Endothelial cell (in vitro differentiated cells): ENCODE measurements at regions not wholly inside any gene's neighbourhood (a gene's known extent, or its start where the extent isn't known, plus 50 kb on each side); places are given as distances from the start of the nearest gene placed in this dataset.

Experiments used
- DNase-seq: peaks from one replicate; pipeline ENCODE4 v3.0.0; 2021; ENCODE audit warnings: low spot score
- H3K27ac Mint-ChIP-seq: one replicate; pipeline ENCODE4 v1.8.0; 2021; ENCODE audit warnings: mixed read lengths, inconsistent platforms; ENCODE audit not compliant: unreplicated experiment
- H3K27me3 Mint-ChIP-seq: one replicate; pipeline ENCODE4 v1.8.0; 2021; ENCODE audit warnings: mild to moderate bottlenecking, moderate library complexity, mixed read lengths, inconsistent platforms; ENCODE audit not compliant: unreplicated experiment
- H3K36me3 Mint-ChIP-seq: one replicate; pipeline ENCODE4 v1.8.0; 2021; ENCODE audit warnings: mild to moderate bottlenecking, low read depth, mixed read lengths, inconsistent platforms; ENCODE audit not compliant: unreplicated experiment
- H3K4me1 Mint-ChIP-seq: one replicate; pipeline ENCODE4 v1.8.0; 2021; ENCODE audit warnings: mild to moderate bottlenecking, mixed read lengths, inconsistent platforms; ENCODE audit not compliant: unreplicated experiment
- H3K4me3 Mint-ChIP-seq: one replicate; pipeline ENCODE4 v1.8.0; 2021; ENCODE audit warnings: mild to moderate bottlenecking, mixed read lengths, inconsistent platforms; ENCODE audit not compliant: unreplicated experiment
- H3K9me3 Mint-ChIP-seq: one replicate; pipeline ENCODE4 v1.8.0; 2021; ENCODE audit warnings: mixed read lengths, inconsistent platforms; ENCODE audit not compliant: unreplicated experiment
- TF ChIP-seq, protein P1 (sequence below): fragments of 200-600 bp; sonication (generic); IDR thresholded peaks from one replicate; pipeline ENCODE4 v1.5.0; 2021; ENCODE audit warnings: antibody characterized with exemption; ENCODE audit not compliant: unreplicated experiment

DNA sequence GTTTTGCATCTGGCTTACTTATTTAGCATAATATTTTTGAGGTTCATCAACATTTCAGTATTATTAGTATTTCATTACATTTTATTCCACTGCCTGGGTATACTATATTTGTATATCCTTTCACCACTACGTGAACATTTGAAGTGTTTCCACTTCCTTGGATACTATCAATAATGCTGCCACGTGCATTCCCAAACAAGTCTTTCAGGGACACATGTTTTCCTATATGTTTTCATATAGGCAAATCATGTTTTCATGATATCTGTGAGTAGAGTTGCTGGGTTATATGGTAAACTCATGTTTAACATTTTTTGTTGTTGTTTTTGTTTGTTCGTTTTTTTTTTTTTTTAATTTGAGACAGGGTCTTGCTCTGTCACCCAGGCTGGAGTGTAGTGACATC lies 380.1 kb downstream of the OMA1 start:
- Mint-ChIP-seq H3K4me1 (no peaks in the 10 kb centered on the region), H3K4me3 (no peak overlapping the region), H3K27me3 (no peaks in the 10 kb centered on the region)

DNA sequence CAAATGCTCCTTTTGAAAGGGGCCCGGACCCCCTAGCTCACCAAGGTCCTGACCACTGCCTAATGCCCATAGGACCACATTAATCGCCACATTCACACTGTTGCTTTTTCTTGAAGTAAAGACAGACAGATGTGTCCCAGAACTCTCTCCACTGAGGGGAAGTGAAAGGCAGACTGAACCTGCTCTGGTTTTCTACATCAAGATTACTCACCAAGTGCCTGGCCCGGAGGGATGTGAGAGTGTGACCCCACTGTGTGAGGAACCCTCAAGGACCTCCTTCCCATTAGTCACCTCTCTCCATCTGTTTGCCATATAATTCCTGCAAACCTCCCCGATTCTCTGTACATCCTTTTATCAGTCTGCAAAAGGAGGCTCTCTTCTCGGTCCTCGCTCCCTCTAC lies 381.5 kb downstream of the OMA1 start:
- Mint-ChIP-seq H3K36me3 (no peaks in the 10 kb centered on the region), H3K4me1 (no peaks in the 10 kb centered on the region), H3K4me3 (no peak overlapping the region), H3K9me3 (no peaks in the 10 kb centered on the region), H3K27ac (no peak overlapping the region), H3K27me3 (no peaks in the 10 kb centered on the region)
- DNase-seq, result no peak
- TF ChIP-seq, protein P1, sequence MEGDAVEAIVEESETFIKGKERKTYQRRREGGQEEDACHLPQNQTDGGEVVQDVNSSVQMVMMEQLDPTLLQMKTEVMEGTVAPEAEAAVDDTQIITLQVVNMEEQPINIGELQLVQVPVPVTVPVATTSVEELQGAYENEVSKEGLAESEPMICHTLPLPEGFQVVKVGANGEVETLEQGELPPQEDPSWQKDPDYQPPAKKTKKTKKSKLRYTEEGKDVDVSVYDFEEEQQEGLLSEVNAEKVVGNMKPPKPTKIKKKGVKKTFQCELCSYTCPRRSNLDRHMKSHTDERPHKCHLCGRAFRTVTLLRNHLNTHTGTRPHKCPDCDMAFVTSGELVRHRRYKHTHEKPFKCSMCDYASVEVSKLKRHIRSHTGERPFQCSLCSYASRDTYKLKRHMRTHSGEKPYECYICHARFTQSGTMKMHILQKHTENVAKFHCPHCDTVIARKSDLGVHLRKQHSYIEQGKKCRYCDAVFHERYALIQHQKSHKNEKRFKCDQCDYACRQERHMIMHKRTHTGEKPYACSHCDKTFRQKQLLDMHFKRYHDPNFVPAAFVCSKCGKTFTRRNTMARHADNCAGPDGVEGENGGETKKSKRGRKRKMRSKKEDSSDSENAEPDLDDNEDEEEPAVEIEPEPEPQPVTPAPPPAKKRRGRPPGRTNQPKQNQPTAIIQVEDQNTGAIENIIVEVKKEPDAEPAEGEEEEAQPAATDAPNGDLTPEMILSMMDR, result no peak

More for the DNA sequence above, 380.1 kb downstream of the OMA1 start:
- H3K36me3 Mint-ChIP-seq, result no peaks in the 10 kb centered on the region
- H3K27ac Mint-ChIP-seq, result no peak overlapping the region
- TF ChIP-seq, protein P1, result no peak
- no peaks in the 10 kb centered on the region for H3K9me3 Mint-ChIP-seq
- no peak for DNase-seq

DNA sequence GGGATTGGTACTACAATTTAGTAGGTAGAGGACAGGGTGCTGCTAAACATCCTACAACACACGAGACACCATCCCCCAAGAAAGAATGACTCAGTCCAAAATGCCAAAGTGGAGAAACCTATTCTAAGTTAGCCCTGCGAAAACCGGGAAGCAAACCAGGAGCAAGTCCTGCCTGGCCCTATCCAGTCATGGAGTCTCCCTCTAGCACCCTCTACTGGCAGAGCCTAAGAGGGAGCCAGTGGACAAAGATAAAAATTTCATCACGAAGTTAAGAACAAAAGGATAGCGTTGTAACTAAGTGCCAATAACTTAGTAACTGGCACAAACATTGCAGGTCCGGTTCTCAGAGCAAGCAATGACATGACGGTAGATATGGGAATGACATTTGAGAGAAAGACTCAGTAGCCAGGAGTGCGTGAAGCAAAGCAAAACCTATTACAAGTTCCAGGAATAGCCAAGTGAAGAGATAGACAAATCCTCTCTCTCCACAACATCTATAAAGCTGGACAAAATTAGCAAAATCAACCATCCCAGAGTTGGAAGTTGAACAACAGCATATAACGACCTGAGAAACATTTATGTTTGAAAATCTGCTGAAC lies 383.5 kb downstream of the OMA1 start:
- Mint-ChIP-seq H3K36me3 (no peaks in the 10 kb centered on the region), H3K27ac (no peak overlapping the region), H3K27me3 (peaks cover 3% of the 10 kb centered on the region), H3K4me1 (no peaks in the 10 kb centered on the region), H3K9me3 (no peaks in the 10 kb centered on the region), H3K4me3 (no peak overlapping the region)
- peak; percentile 75 for DNase-seq
- TF ChIP-seq, protein P1, result peak; percentile 83

DNA sequence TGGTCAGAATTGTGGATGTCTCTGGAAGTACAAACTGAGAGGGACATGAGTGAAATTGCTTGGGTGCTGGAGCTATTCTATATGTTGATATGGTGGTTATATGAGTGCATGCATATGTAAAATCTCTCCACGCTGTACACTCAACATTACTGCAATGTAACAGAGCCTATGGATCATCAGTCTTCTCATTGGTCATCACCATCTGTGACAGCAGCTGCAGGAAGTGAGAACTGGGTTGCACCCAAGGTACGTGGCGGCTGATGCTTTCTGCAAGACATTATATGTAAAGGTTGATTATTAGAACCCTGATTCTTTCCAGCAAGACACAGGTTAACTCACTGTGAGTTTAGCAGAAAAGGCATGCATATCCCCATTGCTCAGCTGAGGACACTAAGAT lies 387.1 kb downstream of the OMA1 start:
- Mint-ChIP-seq H3K4me3 (no peak overlapping the region), H3K9me3 (no peaks in the 10 kb centered on the region), H3K27me3 (peaks cover 3% of the 10 kb centered on the region), H3K4me1 (no peaks in the 10 kb centered on the region), H3K36me3 (no peaks in the 10 kb centered on the region), H3K27ac (no peak overlapping the region)
- TF ChIP-seq, protein P1, result no peak
- DNase-seq, result no peak

DNA sequence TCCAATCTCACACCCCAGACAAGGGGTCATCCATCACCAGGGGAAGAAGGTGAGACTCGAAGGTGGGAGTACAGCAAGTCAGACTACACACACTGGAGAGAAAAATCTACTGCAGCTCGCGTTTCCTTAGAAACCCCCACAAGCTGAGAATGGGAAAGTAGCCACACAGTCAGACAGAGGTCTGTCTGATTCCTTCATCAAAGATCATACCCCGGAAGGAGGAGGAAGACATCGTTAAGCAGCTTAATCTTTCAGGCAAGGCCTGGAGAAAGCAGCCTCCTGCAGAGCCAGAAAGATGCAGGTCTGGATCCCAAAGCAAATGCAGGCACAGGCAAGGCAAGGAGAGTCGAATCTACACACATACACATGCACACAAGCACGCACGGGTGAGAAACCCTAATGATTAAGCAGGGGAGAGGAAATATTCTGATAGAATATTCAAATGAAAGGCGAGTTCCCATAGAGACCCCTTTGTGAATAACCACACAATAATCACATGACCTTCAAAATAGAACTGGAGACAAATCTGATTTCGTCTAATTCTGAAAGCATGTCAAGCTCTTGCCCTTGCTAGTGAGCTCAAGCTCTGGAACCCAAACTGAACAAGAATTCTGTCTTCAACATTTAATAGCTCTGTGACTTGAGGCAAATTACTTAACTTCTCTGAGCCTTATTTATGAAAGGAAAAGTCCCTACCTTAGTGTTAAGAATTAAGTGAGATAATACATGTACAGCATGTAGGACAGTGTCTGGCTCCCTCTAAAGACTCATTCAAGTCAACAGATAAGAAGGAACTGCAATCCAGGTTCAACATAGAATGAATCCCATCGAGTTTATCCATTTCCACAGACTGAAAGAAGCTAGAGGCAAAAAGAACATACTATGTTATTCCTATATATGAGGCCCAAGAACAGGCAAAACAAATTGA lies 387.8 kb downstream of the OMA1 start:
- Mint-ChIP-seq H3K27ac (no peak overlapping the region), H3K4me1 (no peaks in the 10 kb centered on the region)
- no peak for DNase-seq

More for the DNA sequence above, 387.8 kb downstream of the OMA1 start:
- no peak overlapping the region for H3K4me3 Mint-ChIP-seq
- no peaks in the 10 kb centered on the region for H3K9me3 Mint-ChIP-seq
- H3K27me3 Mint-ChIP-seq, result peaks cover 3% of the 10 kb centered on the region
- TF ChIP-seq, protein P1, result no peak
- H3K36me3 Mint-ChIP-seq, result no peaks in the 10 kb centered on the region
